ENCODE measurements at regions not wholly inside any gene's neighbourhood (a gene's known extent, or its start where the extent isn't known, plus 50 kb on each side); places are given as distances from the start of the nearest gene placed in this dataset.

GRCh38 chr6:14986370-14986769 is 259.5 kb upstream of the JARID2 start:
- no peaks in the 10 kb centered on the region for H3K4me1 ChIP-seq (ENCODE audit: insufficient read depth, low read length)
- H3K4me3 ChIP-seq (replicated peaks in 1 of 3; ENCODE audit: insufficient read depth in 1 of 3, low read depth in 2 of 3, low read length in 3 of 3) = no peak overlapping the region
- in situ Hi-C loops (cut with HindIII; ENCODE audit: extremely low pct_ligation_motif_present, low pct_unique_long_range_greater_than_20kb) = no loop called here
- ChIA-PET CTCF (ENCODE audit: low intra/inter-chr PET ratio, low total read pairs) (no interaction called here), POLR2A (no interaction called here)
- no peaks in the 10 kb centered on the region for H3K36me3 ChIP-seq (replicated peaks in 1 of 2; ENCODE audit: control insufficient read depth in 1 of 2, insufficient read depth in 2 of 2, low read length in 2 of 2)
- no peak overlapping the region for H3K9ac ChIP-seq (ENCODE audit: insufficient read depth, low read depth, low read length)
- no peaks in the 10 kb centered on the region for H3K9me3 ChIP-seq (ENCODE audit: low read length)
- BruUV-seq (replicated peaks) = no TSS peak
- H3K27ac ChIP-seq (ENCODE audit: extremely low read length, insufficient read depth, low read length) = no peak overlapping the region
- intact Hi-C loops (cut with micrococcal nuclease; ENCODE audit: unreplicated experiment) = no loop called here
- no peak overlapping the region for H3K4me2 ChIP-seq (ENCODE audit: low read depth, low read length)
- H2AFZ ChIP-seq (ENCODE audit: low read length) = no peak overlapping the region
- H4K20me1 ChIP-seq (ENCODE audit: insufficient read depth, low read length) = no peaks in the 10 kb centered on the region
- TF ChIP-seq ZNF407 (CRISPR knock-in tag; IDR thresholded peaks at IDR 0.05; ENCODE audit: not compliant biosample characterization) = no peak
- TF ChIP-seq HCFC1 (IDR thresholded peaks at IDR 0.05; ENCODE audit: low read depth, low read length) = no peak
- no peak for TF ChIP-seq ZNF205 (CRISPR knock-in tag; IDR thresholded peaks at IDR 0.05)
- TF ChIP-seq KMT2B (CRISPR knock-in tag; IDR thresholded peaks at IDR 0.05) = no peak
- TF ChIP-seq ETV6 (CRISPR knock-in tag; conservative IDR thresholded peaks at IDR 0.05) = no peak
- no peaks in the 10 kb centered on the region for H3K27me3 ChIP-seq (ENCODE audit: control insufficient read depth in 1 of 2, insufficient read depth in 2 of 2, low read length in 2 of 2)
- ATAC-seq (no peak), FAIRE-seq (no peak), DNase-seq (ENCODE audit: low spot score) (no peak)
- no peaks in the 10 kb centered on the region for H3K79me2 ChIP-seq (ENCODE audit: insufficient read depth, low read length)
- WGBS (ENCODE audit: low lambda C conversion rate) = 51% methylated on average over 7 of the region's 7 CpGs

Data from HepG2 (cell line).